UCSD-AML1 (cell line): ENCODE measurements at regions not wholly inside any gene's neighbourhood (a gene's known extent, or its start where the extent isn't known, plus 50 kb on each side); places are given as distances from the start of the nearest gene placed in this dataset.
A peak's percentile ranks its signal among the peaks of the same experiment; 100 is the strongest.

ENCODE experiments used
- DNase-seq: peaks from one replicate; lab custom pipeline; 2025; ENCODE audit not compliant: unreplicated experiment; lab: John Stamatoyannopoulos, UW

- no peak for DNase-seq
Observed at GRCh38 chr2:128708106-128708816, 389.6 kb upstream of the HS6ST1 start.

- DNase-seq, result no peak
Observed at GRCh38 chr2:128710242-128710641, 391.6 kb upstream of the HS6ST1 start.

- no peak for DNase-seq
Observed at GRCh38 chr2:128710729-128711128, 392.1 kb upstream of the HS6ST1 start.

- peak; percentile 69 for DNase-seq
Observed at GRCh38 chr2:128714285-128714684, 395.6 kb upstream of the HS6ST1 start.

GRCh38 chr2:128714851-128715312 lies 396.2 kb upstream of the HS6ST1 start:
- no peak for DNase-seq

GRCh38 chr2:128715360-128715759 lies 396.7 kb upstream of the HS6ST1 start:
- DNase-seq, result no peak

- no peak for DNase-seq
Observed at GRCh38 chr2:128716299-128716721, 397.6 kb upstream of the HS6ST1 start.

- DNase-seq, result no peak
Observed at GRCh38 chr2:128717758-128718710, 399.4 kb upstream of the HS6ST1 start.

GRCh38 chr2:128720080-128721022 lies 401.7 kb upstream of the HS6ST1 start:
- DNase-seq, result no peak

DNA sequence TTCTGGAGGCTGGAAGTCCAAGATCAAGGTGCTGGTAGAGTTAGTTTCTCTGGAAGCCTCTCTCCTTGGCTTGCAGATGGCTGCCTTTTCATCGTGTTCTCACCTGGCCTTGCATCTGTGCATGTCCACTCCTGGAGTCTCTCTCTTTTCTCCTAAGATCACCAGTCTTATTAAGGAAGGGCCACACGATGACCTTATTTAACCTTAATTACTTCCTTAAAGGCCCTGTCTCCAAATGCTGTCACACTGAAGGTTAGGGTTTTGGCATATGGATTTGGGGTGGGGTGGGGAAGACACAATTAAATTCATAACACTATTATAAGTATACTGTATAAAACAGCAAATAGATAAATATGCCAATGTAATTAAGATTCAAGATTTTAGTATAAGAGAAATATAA lies 402.4 kb upstream of the HS6ST1 start:
- DNase-seq, result no peak

GRCh38 chr2:128722489-128722888 lies 403.8 kb upstream of the HS6ST1 start:
- no peak for DNase-seq

DNA sequence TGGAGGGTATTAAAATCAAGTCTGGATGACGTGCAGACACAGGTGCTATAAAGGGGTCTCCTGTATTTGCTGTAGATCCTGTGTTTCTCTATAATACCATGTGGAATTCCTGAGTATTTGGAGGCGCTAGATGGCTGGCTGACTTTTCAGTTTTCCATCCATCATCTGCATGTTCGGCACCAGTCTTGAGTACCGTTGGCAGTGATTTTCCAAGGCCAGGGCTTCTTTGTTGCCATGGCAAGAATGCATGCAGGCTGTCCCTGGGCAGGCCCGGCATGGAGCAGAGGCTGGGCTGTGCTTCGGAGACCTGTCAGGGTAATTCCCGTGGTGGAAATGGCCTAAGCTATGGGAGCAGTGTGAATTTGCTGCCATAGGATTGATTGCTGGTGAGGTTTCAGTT lies 405.9 kb upstream of the HS6ST1 start:
- DNase-seq, result no peak

DNA sequence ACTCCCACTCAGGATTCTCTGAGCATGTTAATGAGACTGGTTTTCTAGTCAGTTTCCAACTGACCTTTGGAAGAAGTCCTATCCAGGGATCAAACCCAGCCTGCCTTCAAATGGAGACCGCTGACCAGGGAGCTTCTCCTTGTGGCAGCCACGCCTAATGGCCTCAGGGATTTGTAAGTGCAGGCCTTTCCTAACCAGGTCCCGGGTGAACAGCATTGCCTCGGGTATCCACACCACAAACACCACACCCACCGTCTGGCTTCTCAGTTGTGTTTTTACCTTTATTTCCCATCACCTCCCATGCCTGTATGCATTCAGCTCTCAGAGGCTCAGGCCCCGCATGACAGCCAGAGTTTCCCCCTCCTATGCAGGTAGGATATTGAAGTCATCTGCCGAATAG lies 406.3 kb upstream of the HS6ST1 start:
- no peak for DNase-seq

- DNase-seq, result no peak
Observed at GRCh38 chr2:128726236-128726635, 407.6 kb upstream of the HS6ST1 start.

- DNase-seq, result no peak
Observed at GRCh38 chr2:128726911-128727310, 408.2 kb upstream of the HS6ST1 start.

- no peak for DNase-seq
Observed at GRCh38 chr2:128727404-128727803, 408.7 kb upstream of the HS6ST1 start.

DNA sequence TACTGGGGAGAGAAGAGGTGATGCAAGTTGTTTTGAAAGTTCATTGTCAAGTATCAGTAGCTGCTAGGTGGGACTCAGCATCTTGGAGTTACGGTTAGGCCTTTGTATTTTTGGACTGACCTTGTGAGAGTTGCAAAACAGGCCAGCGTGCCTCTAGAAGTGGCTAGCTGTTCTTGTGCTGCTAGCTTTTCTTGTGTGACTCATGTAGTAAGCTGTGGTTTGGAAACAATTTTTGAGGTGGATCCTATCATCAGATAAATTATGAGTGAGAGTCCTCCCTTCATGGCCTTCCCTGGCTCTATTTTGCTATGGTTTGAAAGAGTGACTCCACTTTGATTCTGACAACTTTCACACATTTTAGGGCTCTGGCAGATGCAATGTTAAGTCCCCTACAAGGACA lies 409.2 kb upstream of the HS6ST1 start:
- no peak for DNase-seq

DNA sequence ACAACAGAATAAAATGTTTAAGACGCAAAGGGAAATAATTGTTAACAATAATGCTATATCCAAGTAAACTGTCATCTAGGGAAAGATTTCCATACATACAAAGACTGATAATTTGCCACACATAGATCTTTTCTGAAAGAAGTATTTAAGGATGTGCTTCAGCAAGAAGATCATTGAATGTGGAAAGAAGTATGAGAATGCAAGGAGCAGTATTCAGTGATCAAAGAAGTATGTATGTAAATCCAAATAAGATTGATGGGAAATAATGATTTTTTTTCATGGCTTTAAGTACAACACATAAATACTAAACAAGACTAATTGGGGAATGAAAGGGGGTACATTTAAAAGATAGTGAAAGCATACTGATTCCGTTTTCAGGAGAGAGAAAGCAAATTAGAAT lies 410.4 kb upstream of the HS6ST1 start:
- no peak for DNase-seq

DNA sequence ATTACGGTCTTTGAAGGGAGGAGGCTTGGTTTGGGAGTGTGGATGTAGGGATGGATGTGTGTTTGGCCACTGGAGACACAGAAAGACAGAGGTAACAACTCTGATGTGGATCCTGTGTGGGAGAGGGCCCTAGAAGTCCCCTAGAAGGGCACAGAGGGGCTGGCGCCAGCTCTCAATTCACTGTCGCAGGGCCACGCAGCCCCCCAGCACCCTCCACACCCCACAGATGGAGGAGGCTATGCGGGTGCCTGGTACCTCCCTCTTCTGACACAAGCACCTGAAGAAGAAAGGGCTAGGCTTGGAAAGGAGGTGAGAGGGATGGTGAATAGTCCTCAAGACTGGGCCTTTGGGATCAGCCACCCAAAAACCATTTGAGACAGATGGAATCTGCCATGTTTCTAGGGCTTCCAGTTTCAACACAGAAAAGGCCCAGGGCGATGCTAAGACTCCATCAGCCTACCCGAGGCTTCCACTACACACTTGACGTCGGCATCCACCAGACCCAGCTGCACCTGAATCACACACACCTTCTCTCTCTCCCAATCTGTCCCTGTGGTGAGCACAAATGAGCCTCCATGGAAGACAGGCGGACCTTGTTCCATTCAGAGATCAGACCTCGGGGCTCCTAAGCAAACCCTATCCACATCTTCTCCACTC lies 413.5 kb upstream of the HS6ST1 start:
- DNase-seq, result no peak

DNA sequence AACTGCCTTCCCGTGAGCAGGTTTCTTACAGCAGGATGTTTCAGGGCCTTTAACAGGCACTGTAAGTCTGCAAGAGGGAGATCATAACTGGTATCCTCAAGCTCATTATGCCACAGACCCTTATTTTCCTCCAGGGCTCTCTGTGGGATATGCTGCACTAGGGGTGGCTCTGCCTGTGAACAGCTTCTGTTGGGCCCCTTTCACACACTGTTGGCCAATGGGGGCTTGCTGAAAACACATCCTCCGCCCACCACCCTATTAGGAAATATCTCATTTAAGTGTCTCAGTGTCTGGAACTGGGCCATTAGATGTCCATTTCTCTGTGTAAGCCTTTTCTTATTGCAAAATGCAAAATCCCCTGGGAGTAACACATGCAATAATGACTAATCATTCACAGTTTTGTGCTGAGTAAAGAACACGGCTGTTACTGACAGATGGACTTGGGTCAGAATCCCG lies 414.3 kb upstream of the HS6ST1 start:
- DNase-seq, result no peak
